ENCODE measurements at regions not wholly inside any gene's neighbourhood (a gene's known extent, or its start where the extent isn't known, plus 50 kb on each side); places are given as distances from the start of the nearest gene placed in this dataset.
"Not testable (repeated sequence)": the region's sequence is repeated elsewhere in the genome, so short reads cannot be mapped to it uniquely, and the experiment has no call there.

GRCh38 chr19:31448221-31448657 is 99.0 kb upstream of the TSHZ3 start:
- no peak for DNase-seq

- no peak for DNase-seq
Measured at GRCh38 chr19:31449379-31449778, 100.1 kb upstream of the TSHZ3 start.

- no peak for DNase-seq
Measured at GRCh38 chr19:31450696-31451095, 101.5 kb upstream of the TSHZ3 start.

GRCh38 chr19:31451686-31452330 is 102.6 kb upstream of the TSHZ3 start:
- no peak for DNase-seq

- no peak for DNase-seq
Measured at GRCh38 chr19:31459430-31459829, 110.2 kb upstream of the TSHZ3 start.

GRCh38 chr19:31461814-31462539 is 112.7 kb upstream of the TSHZ3 start:
- DNase-seq = no peak

GRCh38 chr19:31470229-31470939 is 121.1 kb upstream of the TSHZ3 start:
- DNase-seq = no peak

GRCh38 chr19:31470952-31471351 is 121.7 kb upstream of the TSHZ3 start:
- no peak for DNase-seq

GRCh38 chr19:31478241-31478640 is 129.0 kb upstream of the TSHZ3 start:
- DNase-seq = no peak

GRCh38 chr19:31483226-31483857 is 134.1 kb upstream of the TSHZ3 start:
- DNase-seq = no peak

GRCh38 chr19:31484858-31485410 is 135.7 kb upstream of the TSHZ3 start:
- not testable (repeated sequence) for DNase-seq

GRCh38 chr19:31485472-31485871 is 136.2 kb upstream of the TSHZ3 start:
- no peak for DNase-seq

- no peak for DNase-seq
Measured at GRCh38 chr19:31491242-31491641, 142.0 kb upstream of the TSHZ3 start.

- no peak for DNase-seq
Measured at GRCh38 chr19:31492050-31492449, 142.8 kb upstream of the TSHZ3 start.

GRCh38 chr19:31496076-31496475 is 146.8 kb upstream of the TSHZ3 start:
- no peak for DNase-seq

- DNase-seq = no peak
Measured at GRCh38 chr19:31497709-31498108, 148.5 kb upstream of the TSHZ3 start.

- DNase-seq = no peak
Measured at GRCh38 chr19:31498781-31499180, 149.5 kb upstream of the TSHZ3 start.

- DNase-seq = no peak
Measured at GRCh38 chr19:31499281-31500196, 150.3 kb upstream of the TSHZ3 start.

GRCh38 chr19:31500197-31500830 is 151.1 kb upstream of the TSHZ3 start:
- DNase-seq = no peak

- DNase-seq = no peak
Measured at GRCh38 chr19:31500946-31501345, 151.7 kb upstream of the TSHZ3 start.

- no peak for DNase-seq
Measured at GRCh38 chr19:31501427-31502195, 152.4 kb upstream of the TSHZ3 start.

All from stimulated activated CD4-positive, alpha-beta T cell treated with anti-CD3 and anti-CD28 coated beads, Interleukin-15, amount 100 ng/mL, for 24 hours (primary cell).